ENCODE measurements at regions not wholly inside any gene's neighbourhood (a gene's known extent, or its start where the extent isn't known, plus 50 kb on each side); places are given as distances from the start of the nearest gene placed in this dataset.

- TF ChIP-seq TSHZ1 (tag by site-specific recombination; IDR thresholded peaks at IDR 0.05; ENCODE audit: borderline replicate concordance) (no peak), ZNF791 (tag by site-specific recombination; IDR thresholded peaks at IDR 0.05) (no peak), SP2 (tag by site-specific recombination; IDR thresholded peaks at IDR 0.05) (no peak), ZNF23 (tag by site-specific recombination; IDR thresholded peaks at IDR 0.05; ENCODE audit: borderline replicate concordance) (no peak)
These were observed 252.8 kb upstream of the APCDD1 start (continued) for GRCh38 chr18:10201659-10202058.

GRCh38 chr18:10202845-10203321, 251.6 kb upstream of the APCDD1 start:
- TF ChIP-seq ZIC2 (tag by site-specific recombination; IDR thresholded peaks at IDR 0.05) (peak; percentile 70), ZNF140 (tag by site-specific recombination; IDR thresholded peaks at IDR 0.05) (no peak), TCF7L2 (IDR thresholded peaks at IDR 0.05; ENCODE audit: borderline replicate concordance, low read depth, low read length) (peak; percentile 87; the same call in 1 of the 2 replicates)
- Histone ChIP-seq H3K4me1 (ENCODE audit: control insufficient read depth, insufficient read depth, low read length) (peaks cover 11% of the 10 kb centered on the region; the same call in 1 of the 2 replicates), H3K4me3 (ENCODE audit: low read depth, low read length) (no peak overlapping the region), H3K9me3 (ENCODE audit: control insufficient read depth, insufficient read depth, low read depth, low read length) (no peaks in the 10 kb centered on the region), H3K36me3 (ENCODE audit: control insufficient read depth in 2 of 2, insufficient read depth in 1 of 2, low read length in 2 of 2) (no peaks in the 10 kb centered on the region), H3K27ac (ENCODE audit: extremely low read depth, low read depth, low read length) (no peak overlapping the region)
- ChIA-PET POLR2A (no interaction called here), CTCF (no interaction called here)

- POLR2A ChIA-PET, result no interaction called here
- no peak for TF ChIP-seq REPIN1 (tag by site-specific recombination; IDR thresholded peaks at IDR 0.05; ENCODE audit: low read depth)
- TF ChIP-seq ZNF221 (tag by site-specific recombination; IDR thresholded peaks at IDR 0.05; ENCODE audit: borderline replicate concordance), result no peak
- TF ChIP-seq PBX3 (CRISPR knock-in tag; IDR thresholded peaks at IDR 0.05), result no peak
- TF ChIP-seq ZNF19 (tag by site-specific recombination; IDR thresholded peaks at IDR 0.05; ENCODE audit: low read depth), result no peak
- TF ChIP-seq ZNF114 (tag by site-specific recombination; IDR thresholded peaks at IDR 0.05), result no peak
- TF ChIP-seq ZNF341 (tag by site-specific recombination; IDR thresholded peaks at IDR 0.05; ENCODE audit: low read depth), result no peak
- TF ChIP-seq ZSCAN16 (tag by site-specific recombination; IDR thresholded peaks at IDR 0.05), result no peak
- no peak for TF ChIP-seq GLIS2 (tag by site-specific recombination; IDR thresholded peaks at IDR 0.05)
- no peak for TF ChIP-seq AEBP2 (tag by site-specific recombination; IDR thresholded peaks at IDR 0.05; ENCODE audit: borderline replicate concordance)
- no peak overlapping the region for H3K4me3 ChIP-seq (ENCODE audit: low read depth, low read length)
- CTCF ChIA-PET, result no interaction called here
- no peaks in the 10 kb centered on the region for H3K36me3 ChIP-seq (ENCODE audit: control insufficient read depth in 2 of 2, insufficient read depth in 1 of 2, low read length in 2 of 2)
- peaks cover 11% of the 10 kb centered on the region; the same call in 1 of the 2 replicates for H3K4me1 ChIP-seq (ENCODE audit: control insufficient read depth, insufficient read depth, low read length)
- no peaks in the 10 kb centered on the region for H3K9me3 ChIP-seq (ENCODE audit: control insufficient read depth, insufficient read depth, low read depth, low read length)
- H3K27ac ChIP-seq (ENCODE audit: extremely low read depth, low read depth, low read length), result no peak overlapping the region
These were observed 249.3 kb upstream of the APCDD1 start for GRCh38 chr18:10205151-10205550.
